IMR-90 (cell line): ENCODE measurements at regions not wholly inside any gene's neighbourhood (a gene's known extent, or its start where the extent isn't known, plus 50 kb on each side); places are given as distances from the start of the nearest gene placed in this dataset.

Source experiments
- CTCF ChIP-seq: conservative IDR thresholded peaks from 2 replicates; pipeline ENCODE4 v1.5.1; 2012; ENCODE audit warnings: mild to moderate bottlenecking, low read depth, low read length, improper control_type of control experiment
- FOS ChIP-seq: fragments of 150-350 bp; IDR thresholded peaks from 2 replicates; pipeline ENCODE4 v1.6.1; 2016; ENCODE audit warnings: low read depth, low read length
- MAFK ChIP-seq: IDR thresholded peaks from 2 replicates; pipeline ENCODE4 v1.6.1; 2012; ENCODE audit warnings: low read depth, low read length, improper control_type of control experiment
- MXI1 ChIP-seq: IDR thresholded peaks from 2 replicates; pipeline ENCODE4 v1.6.1; 2012; ENCODE audit warnings: low read depth, mild to moderate bottlenecking, low read length, moderate library complexity, borderline replicate concordance
- RAD21 ChIP-seq: IDR thresholded peaks from 2 replicates; pipeline ENCODE4 v1.6.1; 2012; ENCODE audit warnings: low read length, improper control_type of control experiment
- USF2 ChIP-seq: fragments of 150-350 bp; IDR thresholded peaks from 2 replicates; pipeline ENCODE4 v1.6.1; 2017; ENCODE audit warnings: mild to moderate bottlenecking, antibody characterized with exemption, low read length, low read depth

- no peak for TF ChIP-seq MAFK
- no peak for TF ChIP-seq CTCF
- TF ChIP-seq MXI1: no peak
- no peak for TF ChIP-seq RAD21
- no peak for TF ChIP-seq USF2
- TF ChIP-seq FOS: no peak
Observed at GRCh38 chr3:70748593-70748992, 436.2 kb upstream of the MDFIC2 start.
